ENCODE measurements at regions not wholly inside any gene's neighbourhood (a gene's known extent, or its start where the extent isn't known, plus 50 kb on each side); places are given as distances from the start of the nearest gene placed in this dataset.

GRCh38 chr1:8133657-8134430, 107.7 kb upstream of the ERRFI1 start:
- no peaks in the 10 kb centered on the region for H3K27me3 ChIP-seq (ENCODE audit: control insufficient read depth, low read length)
- no peaks in the 10 kb centered on the region for H3K79me2 ChIP-seq (ENCODE audit: control insufficient read depth, low read length)
- no peaks in the 10 kb centered on the region for H3K9me2 ChIP-seq (replicated peaks; ENCODE audit: control insufficient read depth, low read length)
- H3F3A ChIP-seq (ENCODE audit: control insufficient read depth, insufficient read depth): no peaks in the 10 kb centered on the region
- H3K4me2 ChIP-seq (ENCODE audit: low read length): no peak overlapping the region
- no peaks in the 10 kb centered on the region for H4K20me1 ChIP-seq (ENCODE audit: control insufficient read depth, insufficient read depth, low read depth, low read length)
- H3K4me1 ChIP-seq (ENCODE audit: control insufficient read depth, low read length): no peaks in the 10 kb centered on the region
- H3K4me3 ChIP-seq (ENCODE audit: low read length): no peak overlapping the region
- no peaks in the 10 kb centered on the region for H3K9me3 ChIP-seq (ENCODE audit: control insufficient read depth, insufficient read depth, low read length)
- TF ChIP-seq CTCF (IDR thresholded peaks at IDR 0.05; ENCODE audit: low read depth, low read length, poor library complexity, severe bottlenecking) (no peak), EZH2phosphoT487 (IDR thresholded peaks at IDR 0.05; ENCODE audit: borderline replicate concordance, low read length) (no peak)
- no peaks in the 10 kb centered on the region for H3K36me3 ChIP-seq (ENCODE audit: control insufficient read depth, low read length)
- no peak overlapping the region for H3K27ac ChIP-seq (ENCODE audit: low read depth, low read length)

GRCh38 chr1:8133190-8133589, 107.1 kb upstream of the ERRFI1 start:
- Histone ChIP-seq H3K4me2 (ENCODE audit: low read length) (no peak overlapping the region), H3K79me2 (ENCODE audit: control insufficient read depth, low read length) (no peaks in the 10 kb centered on the region), H3K9me2 (replicated peaks; ENCODE audit: control insufficient read depth, low read length) (no peaks in the 10 kb centered on the region), H3K4me1 (ENCODE audit: control insufficient read depth, low read length) (no peaks in the 10 kb centered on the region), H4K20me1 (ENCODE audit: control insufficient read depth, insufficient read depth, low read depth, low read length) (no peaks in the 10 kb centered on the region), H3F3A (ENCODE audit: control insufficient read depth, insufficient read depth) (no peaks in the 10 kb centered on the region), H3K4me3 (ENCODE audit: low read length) (no peak overlapping the region), H3K27me3 (ENCODE audit: control insufficient read depth, low read length) (no peaks in the 10 kb centered on the region), H3K9me3 (ENCODE audit: control insufficient read depth, insufficient read depth, low read length) (no peaks in the 10 kb centered on the region), H3K36me3 (ENCODE audit: control insufficient read depth, low read length) (no peaks in the 10 kb centered on the region), H3K27ac (ENCODE audit: low read depth, low read length) (no peak overlapping the region)
- TF ChIP-seq EZH2phosphoT487 (IDR thresholded peaks at IDR 0.05; ENCODE audit: borderline replicate concordance, low read length) (no peak), CTCF (IDR thresholded peaks at IDR 0.05; ENCODE audit: low read depth, low read length, poor library complexity, severe bottlenecking) (no peak)

- H3K9me2 ChIP-seq (replicated peaks; ENCODE audit: control insufficient read depth, low read length): no peaks in the 10 kb centered on the region
- H3K27me3 ChIP-seq (ENCODE audit: control insufficient read depth, low read length): peaks cover 5% of the 10 kb centered on the region; the same call in 1 of the 2 replicates
- H3K27ac ChIP-seq (ENCODE audit: low read depth, low read length): no peak overlapping the region
- H3K4me3 ChIP-seq (ENCODE audit: low read length): no peak overlapping the region
- TF ChIP-seq EZH2phosphoT487 (IDR thresholded peaks at IDR 0.05; ENCODE audit: borderline replicate concordance, low read length) (no peak), CTCF (IDR thresholded peaks at IDR 0.05; ENCODE audit: low read depth, low read length, poor library complexity, severe bottlenecking) (no peak)
- no peaks in the 10 kb centered on the region for H3K4me1 ChIP-seq (ENCODE audit: control insufficient read depth, low read length)
- no peaks in the 10 kb centered on the region for H3K9me3 ChIP-seq (ENCODE audit: control insufficient read depth, insufficient read depth, low read length)
- no peaks in the 10 kb centered on the region for H3K79me2 ChIP-seq (ENCODE audit: control insufficient read depth, low read length)
- no peaks in the 10 kb centered on the region for H3F3A ChIP-seq (ENCODE audit: control insufficient read depth, insufficient read depth)
- no peak overlapping the region for H3K4me2 ChIP-seq (ENCODE audit: low read length)
- H4K20me1 ChIP-seq (ENCODE audit: control insufficient read depth, insufficient read depth, low read depth, low read length): no peaks in the 10 kb centered on the region
- no peaks in the 10 kb centered on the region for H3K36me3 ChIP-seq (ENCODE audit: control insufficient read depth, low read length)
These were observed 101.1 kb upstream of the ERRFI1 start for GRCh38 chr1:8127171-8127641.
